ENCODE measurements at regions not wholly inside any gene's neighbourhood (a gene's known extent, or its start where the extent isn't known, plus 50 kb on each side); places are given as distances from the start of the nearest gene placed in this dataset.

GRCh38 chr3:6779140-6779539, 81.8 kb upstream of the GRM7 start:
- no peaks in the 10 kb centered on the region for H3K36me3 ChIP-seq (ENCODE audit: insufficient read depth, low read length)
- no peaks in the 10 kb centered on the region for H4K20me1 ChIP-seq (ENCODE audit: insufficient read depth, low read length, poor library complexity, severe bottlenecking)
- H3F3A ChIP-seq (ENCODE audit: low read depth): no peaks in the 10 kb centered on the region
- no peak overlapping the region for H3K9ac ChIP-seq (ENCODE audit: low read depth, low read length, poor library complexity, severe bottlenecking)
- no peak overlapping the region for H3K4me3 ChIP-seq (ENCODE audit: low read length, poor library complexity, severe bottlenecking)
- H2AFZ ChIP-seq (ENCODE audit: low read length): no peak overlapping the region
- H3K4me2 ChIP-seq (ENCODE audit: low read depth, low read length, poor library complexity, severe bottlenecking): no peak overlapping the region
- peak; percentile 43 for TF ChIP-seq CTCF (conservative IDR thresholded peaks at IDR 0.05; ENCODE audit: low read length)
- TF ChIP-seq EZH2phosphoT487 (IDR thresholded peaks at IDR 0.05; ENCODE audit: borderline replicate concordance): no peak
- H3K27me3 ChIP-seq (ENCODE audit: insufficient read depth, low read length, poor library complexity, severe bottlenecking): no peaks in the 10 kb centered on the region
- H3K9me2 ChIP-seq (replicated peaks; ENCODE audit: low read depth, low read length): no peaks in the 10 kb centered on the region
- no peaks in the 10 kb centered on the region for H3K79me2 ChIP-seq (ENCODE audit: insufficient read depth, low read length)
- no peaks in the 10 kb centered on the region for H3K4me1 ChIP-seq (ENCODE audit: insufficient read depth, low read length, poor library complexity, severe bottlenecking)
- no peaks in the 10 kb centered on the region for H3K9me3 ChIP-seq (ENCODE audit: insufficient read depth, low read depth, low read length)

GRCh38 chr3:6781092-6781491, 79.8 kb upstream of the GRM7 start:
- Histone ChIP-seq H3K4me1 (ENCODE audit: insufficient read depth, low read length, poor library complexity, severe bottlenecking) (no peaks in the 10 kb centered on the region), H3K9me2 (replicated peaks; ENCODE audit: low read depth, low read length) (no peaks in the 10 kb centered on the region), H3K4me2 (ENCODE audit: low read depth, low read length, poor library complexity, severe bottlenecking) (no peak overlapping the region), H4K20me1 (ENCODE audit: insufficient read depth, low read length, poor library complexity, severe bottlenecking) (no peaks in the 10 kb centered on the region), H3K9ac (ENCODE audit: low read depth, low read length, poor library complexity, severe bottlenecking) (no peak overlapping the region), H3F3A (ENCODE audit: low read depth) (no peaks in the 10 kb centered on the region), H2AFZ (ENCODE audit: low read length) (no peak overlapping the region), H3K79me2 (ENCODE audit: insufficient read depth, low read length) (no peaks in the 10 kb centered on the region), H3K9me3 (ENCODE audit: insufficient read depth, low read depth, low read length) (no peaks in the 10 kb centered on the region), H3K36me3 (ENCODE audit: insufficient read depth, low read length) (no peaks in the 10 kb centered on the region), H3K4me3 (ENCODE audit: low read length, poor library complexity, severe bottlenecking) (no peak overlapping the region), H3K27me3 (ENCODE audit: insufficient read depth, low read length, poor library complexity, severe bottlenecking) (no peaks in the 10 kb centered on the region)
- TF ChIP-seq EZH2phosphoT487 (IDR thresholded peaks at IDR 0.05; ENCODE audit: borderline replicate concordance) (no peak), CTCF (conservative IDR thresholded peaks at IDR 0.05; ENCODE audit: low read length) (no peak)

GRCh38 chr3:6785726-6786125, 75.2 kb upstream of the GRM7 start:
- Histone ChIP-seq H3K4me3 (ENCODE audit: low read length, poor library complexity, severe bottlenecking) (no peak overlapping the region), H3K27me3 (ENCODE audit: insufficient read depth, low read length, poor library complexity, severe bottlenecking) (no peaks in the 10 kb centered on the region), H3K36me3 (ENCODE audit: insufficient read depth, low read length) (no peaks in the 10 kb centered on the region), H3K79me2 (ENCODE audit: insufficient read depth, low read length) (no peaks in the 10 kb centered on the region), H3K9me3 (ENCODE audit: insufficient read depth, low read depth, low read length) (no peaks in the 10 kb centered on the region), H3K4me1 (ENCODE audit: insufficient read depth, low read length, poor library complexity, severe bottlenecking) (no peaks in the 10 kb centered on the region), H3K9ac (ENCODE audit: low read depth, low read length, poor library complexity, severe bottlenecking) (no peak overlapping the region), H3K4me2 (ENCODE audit: low read depth, low read length, poor library complexity, severe bottlenecking) (no peak overlapping the region), H2AFZ (ENCODE audit: low read length) (no peak overlapping the region), H3K9me2 (replicated peaks; ENCODE audit: low read depth, low read length) (no peaks in the 10 kb centered on the region), H3F3A (ENCODE audit: low read depth) (no peaks in the 10 kb centered on the region), H4K20me1 (ENCODE audit: insufficient read depth, low read length, poor library complexity, severe bottlenecking) (no peaks in the 10 kb centered on the region)
- TF ChIP-seq EZH2phosphoT487 (IDR thresholded peaks at IDR 0.05; ENCODE audit: borderline replicate concordance) (no peak), CTCF (conservative IDR thresholded peaks at IDR 0.05; ENCODE audit: low read length) (no peak)

Data from Loucy (cell line).